Fibroblast of lung (primary cell): ENCODE measurements at regions not wholly inside any gene's neighbourhood (a gene's known extent, or its start where the extent isn't known, plus 50 kb on each side); places are given as distances from the start of the nearest gene placed in this dataset.

Source experiments
- CTCF ChIP-seq, 2 donors: IDR thresholded peaks in 1 of 2; conservative IDR thresholded peaks in 1 of 2; 1 replicate in 1 of 2; 2 replicates in 1 of 2; pipeline ENCODE4 v1.5.1; 2011 to 2012; ENCODE audit warnings: low read length in 2 of 2, control low read depth in 1 of 2, inconsistent platforms in 1 of 2, low read depth in 1 of 2, mild to moderate bottlenecking in 1 of 2
- EZH2 ChIP-seq: IDR thresholded peaks from 2 replicates; pipeline ENCODE4 v1.5.1; 2012; ENCODE audit warnings: low read length, control low read depth, mild to moderate bottlenecking; ENCODE audit errors: missing control alignments

GRCh38 chr9:75382126-75382525 is 293.8 kb downstream of the OSTF1 start:
- TF ChIP-seq CTCF (conservative IDR thresholded peaks at IDR 0.05 in 1 of 2, IDR thresholded peaks at IDR 0.05 in 1 of 2; ENCODE audit: low read depth in 1 of 2, low read length in 2 of 2): no peak
- TF ChIP-seq EZH2: no peak
